Neural progenitor cell (in vitro differentiated cells): ENCODE measurements at regions not wholly inside any gene's neighbourhood (a gene's known extent, or its start where the extent isn't known, plus 50 kb on each side); places are given as distances from the start of the nearest gene placed in this dataset.

ENCODE experiments used
- DNase-seq: peaks from one replicate; pipeline ENCODE4 v3.0.0-alpha.2; 2016; ENCODE audit warnings: low spot score
- H2AFZ ChIP-seq: fragments of 200-600 bp; sonication (generic); replicated peaks from 2 replicates; pipeline ENCODE4 v1.6.1; 2016; ENCODE audit warnings: antibody characterized with exemption
- H3F3A ChIP-seq: fragments of 200-600 bp; sonication (generic); 2 replicates; pipeline ENCODE4 v1.6.1; 2016; ENCODE audit warnings: antibody characterized with exemption, low read depth
- H3K27ac ChIP-seq: fragments of 200-600 bp; sonication (generic); 2 replicates; pipeline ENCODE4 v1.5.1; 2016; ENCODE audit warnings: mild to moderate bottlenecking
- H3K27me3 ChIP-seq: fragments of 200-600 bp; sonication (generic); 2 replicates; pipeline ENCODE4 v1.6.1; 2016; ENCODE audit warnings: mild to moderate bottlenecking, moderate library complexity
- H3K36me3 ChIP-seq: fragments of 200-600 bp; sonication (generic); 2 replicates; pipeline ENCODE4 v1.5.1; 2016
- H3K4me1 ChIP-seq: fragments of 200-600 bp; sonication (generic); 2 replicates; pipeline ENCODE4 v1.6.1; 2016; ENCODE audit warnings: mixed run types
- H3K4me2 ChIP-seq: fragments of 200-600 bp; sonication (generic); 2 replicates; pipeline ENCODE4 v1.6.1; 2016
- H3K4me3 ChIP-seq: fragments of 200-600 bp; sonication (generic); 2 replicates; pipeline ENCODE4 v1.5.1; 2016
- H3K79me2 ChIP-seq: fragments of 200-600 bp; sonication (generic); 2 replicates; pipeline ENCODE4 v1.6.1; 2016; ENCODE audit warnings: low read depth
- H3K9ac ChIP-seq: fragments of 200-600 bp; sonication (generic); 2 replicates; pipeline ENCODE4 v1.6.1; 2016
- H3K9me3 ChIP-seq: fragments of 200-600 bp; sonication (generic); 2 replicates; pipeline ENCODE4 v1.5.1; 2016; ENCODE audit warnings: low read depth
- H4K20me1 ChIP-seq: fragments of 200-600 bp; sonication (generic); 2 replicates; pipeline ENCODE4 v1.6.1; 2016; ENCODE audit warnings: low read depth
- H3K27ac Mint-ChIP-seq: 3 replicates; pipeline ENCODE4 v1.8.0; 2021; ENCODE audit warnings: mixed read lengths
- H3K27me3 Mint-ChIP-seq: 2 replicates; pipeline ENCODE4 v1.8.0; 2022; ENCODE audit warnings: low read depth, mild to moderate bottlenecking, inconsistent platforms, moderate library complexity, mixed read lengths; ENCODE audit not compliant: insufficient read depth
- H3K36me3 Mint-ChIP-seq: 3 replicates; pipeline ENCODE4 v1.8.0; 2021; ENCODE audit warnings: mixed read lengths
- H3K4me1 Mint-ChIP-seq: 3 replicates; pipeline ENCODE4 v1.8.0; 2021; ENCODE audit warnings: mixed read lengths
- H3K4me3 Mint-ChIP-seq: 3 replicates; pipeline ENCODE4 v1.8.0; 2021; ENCODE audit warnings: mild to moderate bottlenecking, moderate library complexity, mixed read lengths
- H3K9me3 Mint-ChIP-seq: 3 replicates; pipeline ENCODE4 v1.8.0; 2020; ENCODE audit warnings: mixed read lengths
- CTCF ChIP-seq: fragments of 200-600 bp; sonication (generic); IDR thresholded peaks from 2 replicates; pipeline ENCODE4 v1.5.1; 2017; ENCODE audit warnings: antibody characterized with exemption, mild to moderate bottlenecking
- EZH2 ChIP-seq: fragments of 200-600 bp; sonication (generic); IDR thresholded peaks from 2 replicates; pipeline ENCODE4 v1.6.1; 2017; ENCODE audit warnings: antibody characterized with exemption, mild to moderate bottlenecking, moderate library complexity
- EZH2phosphoT487 ChIP-seq: fragments of 200-600 bp; sonication (generic); IDR thresholded peaks from 2 replicates; pipeline ENCODE4 v1.6.1; 2017; ENCODE audit warnings: antibody characterized with exemption

GRCh38 chr3:18279226-18279737, 145.9 kb downstream of the SATB1 start:
- Histone ChIP-seq H3K4me2 (no peak overlapping the region), H3K4me1 (no peaks in the 10 kb centered on the region), H4K20me1 (no peaks in the 10 kb centered on the region), H3K36me3 (no peaks in the 10 kb centered on the region), H3K9me3 (no peaks in the 10 kb centered on the region), H3K27me3 (no peaks in the 10 kb centered on the region), H3K27ac (no peak overlapping the region), H3K4me3 (no peak overlapping the region), H2AFZ (no peak overlapping the region), H3F3A (no peaks in the 10 kb centered on the region), H3K9ac (no peak overlapping the region), H3K79me2 (no peaks in the 10 kb centered on the region)
- Mint-ChIP-seq H3K9me3 (peaks cover 2% of the 10 kb centered on the region), H3K27me3 (no peaks in the 10 kb centered on the region), H3K4me3 (no peak overlapping the region), H3K27ac (no peak overlapping the region), H3K36me3 (no peaks in the 10 kb centered on the region), H3K4me1 (no peaks in the 10 kb centered on the region)
- no peak for DNase-seq
- TF ChIP-seq EZH2phosphoT487 (no peak), CTCF (no peak), EZH2 (no peak)

DNA sequence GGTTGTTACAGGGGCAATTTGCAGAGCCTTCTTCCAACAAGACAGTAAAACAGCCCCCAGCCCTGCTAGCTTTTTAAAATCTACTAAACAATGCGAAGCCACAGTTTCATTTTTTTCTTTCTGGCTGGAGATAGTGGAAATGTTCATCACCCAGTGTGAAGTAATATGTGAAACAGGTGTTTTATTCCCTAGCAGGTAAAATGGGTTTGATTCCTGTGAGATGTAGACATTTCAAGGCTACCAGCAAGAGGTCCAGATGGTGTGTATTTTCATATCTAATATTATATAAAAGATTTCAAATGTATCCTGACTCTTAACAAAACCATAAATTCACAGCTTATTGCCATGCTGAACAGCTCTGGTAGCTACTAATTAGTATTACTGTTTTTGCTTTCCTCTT, 160.3 kb downstream of the SATB1 start:
- Histone ChIP-seq H3K4me2 (no peak overlapping the region), H3K4me1 (no peaks in the 10 kb centered on the region), H3K27ac (no peak overlapping the region), H2AFZ (no peak overlapping the region), H3K36me3 (no peaks in the 10 kb centered on the region), H3K4me3 (no peak overlapping the region), H3F3A (no peaks in the 10 kb centered on the region), H4K20me1 (no peaks in the 10 kb centered on the region), H3K9me3 (no peaks in the 10 kb centered on the region), H3K27me3 (no peaks in the 10 kb centered on the region), H3K79me2 (no peaks in the 10 kb centered on the region), H3K9ac (no peak overlapping the region)
- TF ChIP-seq EZH2phosphoT487 (no peak), CTCF (no peak), EZH2 (no peak)
- DNase-seq = no peak
- no peak overlapping the region for H3K4me3 Mint-ChIP-seq
- no peak overlapping the region for H3K27ac Mint-ChIP-seq
- H3K9me3 Mint-ChIP-seq = peaks cover 3% of the 10 kb centered on the region
- no peaks in the 10 kb centered on the region for H3K36me3 Mint-ChIP-seq
- no peaks in the 10 kb centered on the region for H3K27me3 Mint-ChIP-seq
- no peaks in the 10 kb centered on the region for H3K4me1 Mint-ChIP-seq

DNA sequence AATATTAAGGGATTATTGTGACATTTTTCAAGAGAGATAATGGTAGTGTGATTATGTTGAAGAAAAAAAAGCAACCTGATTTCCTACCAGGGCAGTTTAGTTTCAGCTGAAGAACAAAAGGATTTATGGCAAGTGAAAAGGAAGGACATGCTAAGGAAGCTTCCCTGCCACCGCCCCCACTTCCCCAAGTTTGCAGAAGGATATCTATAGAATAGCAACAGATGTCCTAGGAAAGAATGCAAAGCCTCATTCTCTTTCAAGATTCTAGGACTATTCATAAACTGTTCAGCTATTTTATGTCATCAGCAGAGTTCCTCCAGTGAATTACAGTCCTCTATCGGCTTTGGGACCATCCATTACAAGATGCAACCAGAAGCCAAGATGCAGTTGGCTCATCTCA, 160.8 kb downstream of the SATB1 start:
- H3K9me3 Mint-ChIP-seq = peaks cover 3% of the 10 kb centered on the region
- no peaks in the 10 kb centered on the region for H3K36me3 Mint-ChIP-seq
- no peaks in the 10 kb centered on the region for H3F3A ChIP-seq
- no peak overlapping the region for H3K27ac ChIP-seq
- no peaks in the 10 kb centered on the region for H3K4me1 Mint-ChIP-seq
- H3K27ac Mint-ChIP-seq = no peak overlapping the region
- no peak overlapping the region for H3K4me3 ChIP-seq
- no peak overlapping the region for H3K9ac ChIP-seq
- H4K20me1 ChIP-seq = no peaks in the 10 kb centered on the region
- no peaks in the 10 kb centered on the region for H3K36me3 ChIP-seq
- H3K4me3 Mint-ChIP-seq = no peak overlapping the region
- H3K4me2 ChIP-seq = no peak overlapping the region
- DNase-seq = no peak
- no peak for TF ChIP-seq EZH2
- TF ChIP-seq CTCF = no peak
- no peak for TF ChIP-seq EZH2phosphoT487
- H3K27me3 Mint-ChIP-seq = no peaks in the 10 kb centered on the region
- H3K4me1 ChIP-seq = no peaks in the 10 kb centered on the region
- no peak overlapping the region for H2AFZ ChIP-seq
- H3K9me3 ChIP-seq = no peaks in the 10 kb centered on the region
- no peaks in the 10 kb centered on the region for H3K79me2 ChIP-seq
- H3K27me3 ChIP-seq = no peaks in the 10 kb centered on the region
